Astrocyte (in vitro differentiated cells and primary cell): ENCODE measurements at regions not wholly inside any gene's neighbourhood (a gene's known extent, or its start where the extent isn't known, plus 50 kb on each side); places are given as distances from the start of the nearest gene placed in this dataset.

Experiments
- CTCF ChIP-seq: IDR thresholded peaks from 2 replicates; pipeline ENCODE4 v1.5.1; 2011; ENCODE audit warnings: low read depth, mild to moderate bottlenecking, inconsistent platforms, low read length, moderate library complexity; ENCODE audit not compliant: insufficient read depth
- EZH2 ChIP-seq: IDR thresholded peaks from 2 replicates; pipeline ENCODE4 v1.6.1; 2012; ENCODE audit warnings: mild to moderate bottlenecking, low read length, inconsistent platforms; ENCODE audit not compliant: insufficient read depth

- TF ChIP-seq CTCF (no peak), EZH2 (no peak)
Measured at GRCh38 chr4:124872659-124873058, 160.1 kb upstream of the ANKRD50 start.
